Panc1 (cell line): ENCODE measurements at regions not wholly inside any gene's neighbourhood (a gene's known extent, or its start where the extent isn't known, plus 50 kb on each side); places are given as distances from the start of the nearest gene placed in this dataset.

ENCODE experiments used
- ATAC-seq: fragments of 200-7000 bp; cut with Tn5 transposase; 2 replicates; pipeline ENCODE4 v1.9.1; 2020; ENCODE audit warnings: mild to moderate bottlenecking, moderate library complexity
- BruUV-seq: library from RNA; stranded (reverse); fragments of 400-500 nt; replicated peaks from 2 replicates; lab custom pipeline; 2021; lab: Mats Ljungman, UMichigan
- CTCF ChIA-PET: fragments of 300-600 bp; sonication (Branson Sonifier 250); formaldehyde crosslinking; loops from one replicate; lab custom pipeline; 2022; ENCODE audit warnings: antibody characterized with exemption; lab: Charles Lee
- POLR2A ChIA-PET: fragments of 300-600 bp; sonication (Branson Sonifier 250); formaldehyde crosslinking; loops from one replicate; lab custom pipeline; 2022; ENCODE audit warnings: antibody characterized with exemption; lab: Charles Lee
- DNase-seq: peaks from one replicate; pipeline ENCODE4 v3.0.0-alpha.2; 2010; ENCODE audit warnings: low read depth, low spot score
- H3K27ac ChIP-seq: 2 replicates; pipeline ENCODE4 v1.5.1; 2011; ENCODE audit warnings: mild to moderate bottlenecking, low read length, inconsistent platforms
- H3K27me3 ChIP-seq: fragments of 200-500 bp; sonication (Bioruptor generic); 2 replicates; pipeline ENCODE4 v1.6.0; 2014; ENCODE audit warnings: low read length, inconsistent platforms; ENCODE audit not compliant: control insufficient read depth, insufficient read depth
- H3K36me3 ChIP-seq: fragments of 200-500 bp; sonication (Bioruptor generic); 2 replicates; pipeline ENCODE4 v1.5.1; 2014; ENCODE audit warnings: inconsistent platforms, mild to moderate bottlenecking, low read length, moderate library complexity; ENCODE audit not compliant: control insufficient read depth, insufficient read depth
- H3K4me1 ChIP-seq: 2 replicates; pipeline ENCODE4 v1.5.1; 2011; ENCODE audit warnings: inconsistent platforms, mild to moderate bottlenecking, low read length, moderate library complexity; ENCODE audit not compliant: control insufficient read depth, insufficient read depth
- H3K4me3 ChIP-seq, 2 experiments: 2 replicates each; pipeline ENCODE4 v1.5.1; 2011 to 2012; ENCODE audit warnings: low read depth in 2 of 2, low read length in 2 of 2, mild to moderate bottlenecking in 2 of 2, inconsistent platforms in 1 of 2, moderate library complexity in 1 of 2
- H3K9me3 ChIP-seq: fragments of 200-500 bp; sonication (Bioruptor generic); 2 replicates; pipeline ENCODE4 v1.5.1; 2014; ENCODE audit warnings: low read depth, mild to moderate bottlenecking, inconsistent platforms, low read length, moderate library complexity; ENCODE audit not compliant: control insufficient read depth, insufficient read depth
- POLR2AphosphoS5 ChIP-seq: IDR thresholded peaks from 2 replicates; pipeline ENCODE4 v1.6.1; 2012; ENCODE audit warnings: mild to moderate bottlenecking, low read depth, low read length, moderate library complexity
- SIN3A ChIP-seq: IDR thresholded peaks from 2 replicates; pipeline ENCODE4 v1.6.1; 2012; ENCODE audit warnings: low read depth, mild to moderate bottlenecking, low read length, moderate library complexity, borderline replicate concordance; ENCODE audit not compliant: insufficient read depth
- TCF7L2 ChIP-seq: IDR thresholded peaks from 2 replicates; pipeline ENCODE4 v1.6.1; 2011; ENCODE audit warnings: mild to moderate bottlenecking, low read depth, low read length, inconsistent platforms
- in situ Hi-C: cut with HindIII; loops from 2 replicates; pipeline ENCODE4 v1.10.0; 2016; ENCODE audit warnings: low sequenced_read_pairs, low pct_unique_long_range_greater_than_20kb
- intact Hi-C: fragments of 100-400 bp; cut with micrococcal nuclease; formaldehyde crosslinking; loops from one replicate; pipeline ENCODE4 v1.10.0; 2022; ENCODE audit not compliant: unreplicated experiment
- TF ChIP-seq, protein P1 (sequence below): fragments of 450-650 bp; IDR thresholded peaks from 2 replicates; pipeline ENCODE4 v1.5.1; 2017; ENCODE audit warnings: mild to moderate bottlenecking
- TF ChIP-seq, protein P2 (sequence below), 2 experiments: IDR thresholded peaks; 2 replicates each; pipeline ENCODE4 v1.6.1; 2011 to 2012; ENCODE audit warnings: low read depth in 2 of 2, control low read depth in 1 of 2, low read length in 1 of 2, mild to moderate bottlenecking in 1 of 2, moderate library complexity in 1 of 2; ENCODE audit not compliant: insufficient read depth in 1 of 2

DNA sequence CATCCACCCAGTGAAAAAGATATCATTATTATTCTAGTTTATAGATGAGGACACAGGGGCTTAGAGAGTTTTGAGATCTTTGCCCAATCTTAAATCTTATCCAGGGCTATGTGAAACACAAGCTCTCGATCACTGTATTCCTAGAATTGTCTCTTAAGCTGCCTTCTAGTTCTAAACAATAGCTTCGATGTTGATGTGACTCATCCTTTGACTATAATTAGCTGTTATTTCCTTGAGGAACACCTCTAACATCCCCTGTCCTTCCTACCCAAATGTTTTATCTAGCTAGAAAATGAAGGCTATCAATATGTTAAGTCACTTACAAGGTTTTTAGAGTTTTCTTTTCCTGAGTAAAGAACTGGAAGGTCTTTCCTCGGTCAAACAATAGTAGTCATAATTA lies 83.1 kb upstream of the STAC start:
- no peak for TF ChIP-seq POLR2AphosphoS5
- TF ChIP-seq, protein P1, sequence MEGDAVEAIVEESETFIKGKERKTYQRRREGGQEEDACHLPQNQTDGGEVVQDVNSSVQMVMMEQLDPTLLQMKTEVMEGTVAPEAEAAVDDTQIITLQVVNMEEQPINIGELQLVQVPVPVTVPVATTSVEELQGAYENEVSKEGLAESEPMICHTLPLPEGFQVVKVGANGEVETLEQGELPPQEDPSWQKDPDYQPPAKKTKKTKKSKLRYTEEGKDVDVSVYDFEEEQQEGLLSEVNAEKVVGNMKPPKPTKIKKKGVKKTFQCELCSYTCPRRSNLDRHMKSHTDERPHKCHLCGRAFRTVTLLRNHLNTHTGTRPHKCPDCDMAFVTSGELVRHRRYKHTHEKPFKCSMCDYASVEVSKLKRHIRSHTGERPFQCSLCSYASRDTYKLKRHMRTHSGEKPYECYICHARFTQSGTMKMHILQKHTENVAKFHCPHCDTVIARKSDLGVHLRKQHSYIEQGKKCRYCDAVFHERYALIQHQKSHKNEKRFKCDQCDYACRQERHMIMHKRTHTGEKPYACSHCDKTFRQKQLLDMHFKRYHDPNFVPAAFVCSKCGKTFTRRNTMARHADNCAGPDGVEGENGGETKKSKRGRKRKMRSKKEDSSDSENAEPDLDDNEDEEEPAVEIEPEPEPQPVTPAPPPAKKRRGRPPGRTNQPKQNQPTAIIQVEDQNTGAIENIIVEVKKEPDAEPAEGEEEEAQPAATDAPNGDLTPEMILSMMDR, result no peak
- TF ChIP-seq SIN3A, result no peak
- TF ChIP-seq, protein P2, sequence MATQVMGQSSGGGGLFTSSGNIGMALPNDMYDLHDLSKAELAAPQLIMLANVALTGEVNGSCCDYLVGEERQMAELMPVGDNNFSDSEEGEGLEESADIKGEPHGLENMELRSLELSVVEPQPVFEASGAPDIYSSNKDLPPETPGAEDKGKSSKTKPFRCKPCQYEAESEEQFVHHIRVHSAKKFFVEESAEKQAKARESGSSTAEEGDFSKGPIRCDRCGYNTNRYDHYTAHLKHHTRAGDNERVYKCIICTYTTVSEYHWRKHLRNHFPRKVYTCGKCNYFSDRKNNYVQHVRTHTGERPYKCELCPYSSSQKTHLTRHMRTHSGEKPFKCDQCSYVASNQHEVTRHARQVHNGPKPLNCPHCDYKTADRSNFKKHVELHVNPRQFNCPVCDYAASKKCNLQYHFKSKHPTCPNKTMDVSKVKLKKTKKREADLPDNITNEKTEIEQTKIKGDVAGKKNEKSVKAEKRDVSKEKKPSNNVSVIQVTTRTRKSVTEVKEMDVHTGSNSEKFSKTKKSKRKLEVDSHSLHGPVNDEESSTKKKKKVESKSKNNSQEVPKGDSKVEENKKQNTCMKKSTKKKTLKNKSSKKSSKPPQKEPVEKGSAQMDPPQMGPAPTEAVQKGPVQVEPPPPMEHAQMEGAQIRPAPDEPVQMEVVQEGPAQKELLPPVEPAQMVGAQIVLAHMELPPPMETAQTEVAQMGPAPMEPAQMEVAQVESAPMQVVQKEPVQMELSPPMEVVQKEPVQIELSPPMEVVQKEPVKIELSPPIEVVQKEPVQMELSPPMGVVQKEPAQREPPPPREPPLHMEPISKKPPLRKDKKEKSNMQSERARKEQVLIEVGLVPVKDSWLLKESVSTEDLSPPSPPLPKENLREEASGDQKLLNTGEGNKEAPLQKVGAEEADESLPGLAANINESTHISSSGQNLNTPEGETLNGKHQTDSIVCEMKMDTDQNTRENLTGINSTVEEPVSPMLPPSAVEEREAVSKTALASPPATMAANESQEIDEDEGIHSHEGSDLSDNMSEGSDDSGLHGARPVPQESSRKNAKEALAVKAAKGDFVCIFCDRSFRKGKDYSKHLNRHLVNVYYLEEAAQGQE (IDR thresholded peaks at IDR 0.05; ENCODE audit: insufficient read depth in 1 of 2, low read depth in 2 of 2, low read length in 1 of 2), result no peak
- TF ChIP-seq TCF7L2, result no peak
- no TSS peak for BruUV-seq
- no peak for DNase-seq
- no peak for ATAC-seq
- Histone ChIP-seq H3K36me3 (no peaks in the 10 kb centered on the region), H3K4me3 (no peak overlapping the region), H3K4me1 (no peaks in the 10 kb centered on the region), H3K9me3 (no peaks in the 10 kb centered on the region), H3K27ac (no peak overlapping the region), H3K27me3 (no peaks in the 10 kb centered on the region)
- CTCF ChIA-PET, result no interaction called here
- POLR2A ChIA-PET, result no interaction called here
- intact Hi-C loops, result no loop called here
- in situ Hi-C loops, result no loop called here

DNA sequence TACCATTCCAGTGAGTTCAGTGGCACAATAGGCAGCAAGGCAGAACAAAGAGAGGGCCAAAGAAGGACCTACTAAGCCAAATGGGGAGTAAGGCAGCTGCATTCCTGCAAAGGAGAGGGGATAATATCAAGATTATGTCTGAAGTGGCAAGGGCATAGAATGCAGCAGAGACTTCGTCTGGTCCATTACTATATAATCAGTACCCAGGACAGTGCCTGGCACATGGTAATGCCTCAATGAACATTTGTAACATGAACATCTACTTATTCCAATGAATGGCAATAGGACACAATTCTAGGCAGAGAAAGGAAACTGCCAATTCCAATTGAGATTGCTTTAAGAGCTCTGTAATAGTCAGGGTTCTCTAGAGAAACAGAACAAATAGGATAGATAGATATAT lies 82.1 kb upstream of the STAC start:
- DNase-seq (no peak), ATAC-seq (no peak)
- no peaks in the 10 kb centered on the region for H3K4me1 ChIP-seq
- H3K36me3 ChIP-seq, result no peaks in the 10 kb centered on the region
- no peaks in the 10 kb centered on the region for H3K27me3 ChIP-seq
- no peak for TF ChIP-seq TCF7L2
- TF ChIP-seq, protein P1, result no peak
- TF ChIP-seq, protein P2 (IDR thresholded peaks at IDR 0.05; ENCODE audit: insufficient read depth in 1 of 2, low read depth in 2 of 2, low read length in 1 of 2), result no peak
- TF ChIP-seq POLR2AphosphoS5, result no peak
- no peak for TF ChIP-seq SIN3A
- intact Hi-C loops, result no loop called here
- CTCF ChIA-PET, result no interaction called here
- H3K9me3 ChIP-seq, result no peaks in the 10 kb centered on the region
- BruUV-seq, result no TSS peak
- in situ Hi-C loops, result no loop called here
- H3K4me3 ChIP-seq, result no peak overlapping the region
- POLR2A ChIA-PET, result no interaction called here
- no peak overlapping the region for H3K27ac ChIP-seq
